Mesodermal cell (in vitro differentiated cells): ENCODE measurements at regions not wholly inside any gene's neighbourhood (a gene's known extent, or its start where the extent isn't known, plus 50 kb on each side); places are given as distances from the start of the nearest gene placed in this dataset.

ENCODE experiments used
- H3K27ac ChIP-seq: 2 replicates; pipeline ENCODE4 v1.7.0; 2013; ENCODE audit warnings: mild to moderate bottlenecking, low read depth, low read length, moderate library complexity; ENCODE audit not compliant: severe bottlenecking
- H3K36me3 ChIP-seq: 2 replicates; pipeline ENCODE4 v1.7.1; 2013; ENCODE audit warnings: mild to moderate bottlenecking, low read length, moderate library complexity; ENCODE audit not compliant: control insufficient read depth, insufficient read depth
- H3K4me1 ChIP-seq: one replicate; pipeline ENCODE4 v1.7.1; 2013; ENCODE audit warnings: mild to moderate bottlenecking, low read length; ENCODE audit not compliant: insufficient read depth, control insufficient read depth, poor library complexity, severe bottlenecking
- H3K4me3 ChIP-seq: 2 replicates; pipeline ENCODE4 v1.7.0; 2013; ENCODE audit warnings: low read length, control low read depth, mild to moderate bottlenecking; ENCODE audit not compliant: insufficient read depth, poor library complexity, severe bottlenecking; ENCODE audit errors: extremely low read depth
- H3K9me3 ChIP-seq: 2 replicates; pipeline ENCODE4 v1.7.1; 2013; ENCODE audit warnings: mild to moderate bottlenecking, low read length, moderate library complexity; ENCODE audit not compliant: control insufficient read depth
- WGBS, 2 experiments: methylation state at CpG; one replicate each; pipeline ENCODE4 v1.1.5; 2013; ENCODE audit warnings: missing lambda C conversion rate in 2 of 2; ENCODE audit not compliant: insufficient coverage in 2 of 2; 5-methylcytosine and 5-hydroxymethylcytosine counted together

DNA sequence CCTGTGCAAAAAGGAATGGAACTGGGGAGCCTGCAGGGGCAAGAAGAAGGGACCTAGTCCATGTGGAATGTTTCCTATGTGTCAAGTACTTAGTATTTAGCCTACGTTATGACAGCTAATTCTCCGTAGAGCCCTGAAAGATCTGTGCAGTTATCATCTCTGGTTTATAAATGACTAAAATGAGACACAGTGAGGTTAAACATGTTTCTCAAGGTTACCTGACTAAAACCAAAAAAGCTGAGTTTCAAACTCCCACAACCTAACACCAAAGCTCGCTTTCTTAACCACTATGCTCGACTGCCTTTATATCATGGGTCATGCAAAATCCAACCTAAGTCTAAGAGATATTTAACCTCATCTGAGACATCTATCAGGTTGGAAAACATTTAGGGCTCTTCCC, 53.3 kb upstream of the CCL2 start:
- no peaks in the 10 kb centered on the region for H3K36me3 ChIP-seq
- H3K4me1 ChIP-seq, result peaks cover 7% of the 10 kb centered on the region
- WGBS, 2 experiments, result 95 to 100% methylated on average over 3 to 4 of the region's 4 CpGs
- H3K4me3 ChIP-seq, result no peak overlapping the region
- H3K27ac ChIP-seq, result no peak overlapping the region
- no peaks in the 10 kb centered on the region for H3K9me3 ChIP-seq

- H3K4me1 ChIP-seq, result peaks cover 7% of the 10 kb centered on the region
- no peaks in the 10 kb centered on the region for H3K9me3 ChIP-seq
- no peak overlapping the region for H3K27ac ChIP-seq
- no peak overlapping the region for H3K4me3 ChIP-seq
- H3K36me3 ChIP-seq, result no peaks in the 10 kb centered on the region
- 80 to 87% methylated on average over 4 of the region's 4 CpGs for WGBS, 2 experiments
These were observed 52.0 kb upstream of the CCL2 start for GRCh38 chr17:34203018-34203638.

GRCh38 chr17:34204402-34204801, 50.7 kb upstream of the CCL2 start:
- no peak overlapping the region for H3K27ac ChIP-seq
- H3K36me3 ChIP-seq, result no peaks in the 10 kb centered on the region
- WGBS, 2 experiments, result 87 to 95% methylated on average over 4 to 5 of the region's 5 CpGs
- peaks cover 7% of the 10 kb centered on the region for H3K4me1 ChIP-seq
- H3K4me3 ChIP-seq, result no peak overlapping the region
- no peaks in the 10 kb centered on the region for H3K9me3 ChIP-seq
